ENCODE measurements at regions not wholly inside any gene's neighbourhood (a gene's known extent, or its start where the extent isn't known, plus 50 kb on each side); places are given as distances from the start of the nearest gene placed in this dataset.

GRCh38 chr5:116830079-116830478 is 255.5 kb upstream of the SEMA6A start:
- TF ChIP-seq POLR2A (IDR thresholded peaks at IDR 0.05; ENCODE audit: low read depth, low read length) (no peak), CTCF (IDR thresholded peaks at IDR 0.05; ENCODE audit: extremely low read depth in 1 of 2, insufficient read depth in 1 of 2, low read depth in 1 of 2, low read length in 2 of 2) (no peak), POLR2AphosphoS5 (IDR thresholded peaks at IDR 0.05; ENCODE audit: insufficient read depth, low read depth, low read length) (no peak), EZH2 (IDR thresholded peaks at IDR 0.05; ENCODE audit: borderline replicate concordance, low read depth, low read length, severe bottlenecking) (no peak), FOS (IDR thresholded peaks at IDR 0.05; ENCODE audit: borderline replicate concordance, insufficient read depth, low read length) (no peak), MYC (IDR thresholded peaks at IDR 0.05; ENCODE audit: low read depth, low read length) (no peak), JUN (IDR thresholded peaks at IDR 0.05; ENCODE audit: borderline replicate concordance, insufficient read depth, insufficient read length, low read depth) (no peak), GATA2 (IDR thresholded peaks at IDR 0.05; ENCODE audit: insufficient read depth, insufficient read length, low read depth, low read length) (no peak)
- TF ChIP-seq, protein P1, sequence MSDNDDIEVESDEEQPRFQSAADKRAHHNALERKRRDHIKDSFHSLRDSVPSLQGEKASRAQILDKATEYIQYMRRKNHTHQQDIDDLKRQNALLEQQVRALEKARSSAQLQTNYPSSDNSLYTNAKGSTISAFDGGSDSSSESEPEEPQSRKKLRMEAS (IDR thresholded peaks at IDR 0.05; ENCODE audit: insufficient read depth, insufficient read length) = no peak
- Histone ChIP-seq H3K4me2 (ENCODE audit: insufficient read depth, low read length) (no peak overlapping the region), H3K36me3 (ENCODE audit: control insufficient read depth in 2 of 2, extremely low read depth in 1 of 2, insufficient read depth in 2 of 2, low read length in 2 of 2) (no peaks in the 10 kb centered on the region), H3K9me1 (replicated peaks; ENCODE audit: control insufficient read depth, extremely low read depth, insufficient read depth, low read length) (no peaks in the 10 kb centered on the region), H3K79me2 (ENCODE audit: control insufficient read depth, insufficient read depth, low read length) (no peaks in the 10 kb centered on the region), H3K9me3 (replicated peaks; ENCODE audit: control insufficient read depth, insufficient read depth, low read length) (no peaks in the 10 kb centered on the region), H2AFZ (ENCODE audit: low read depth, low read length) (no peak overlapping the region), H3K27ac (ENCODE audit: insufficient read depth, low read depth, low read length) (no peak overlapping the region), H4K20me1 (replicated peaks; ENCODE audit: control insufficient read depth, extremely low read depth, insufficient read depth, low read length) (no peaks in the 10 kb centered on the region), H3K27me3 (ENCODE audit: control insufficient read depth in 2 of 2, insufficient read depth in 2 of 2, low read length in 2 of 2) (no peaks in the 10 kb centered on the region), H3K9ac (replicated peaks; ENCODE audit: extremely low read depth, insufficient read depth, low read length) (no peak overlapping the region), H3K4me3 (replicated peaks in 1 of 3; ENCODE audit: insufficient read depth in 1 of 3, low read depth in 1 of 3, low read length in 3 of 3) (no peak overlapping the region), H3K4me1 (ENCODE audit: control insufficient read depth, extremely low read depth, insufficient read depth, low read length) (no peaks in the 10 kb centered on the region)
- CTCF ChIA-PET = no interaction called here
- BruUV-seq (replicated peaks) = no TSS peak
- POLR2A ChIA-PET = no interaction called here
- FAIRE-seq (no peak), DNase-seq (ENCODE audit: low read depth, low spot score) (no peak)
- dilution Hi-C loops (cut with MboI; ENCODE audit: extremely low pct_ligation_motif_present, low sequenced_read_pairs) (no loop called here), intact Hi-C loops (cut with micrococcal nuclease) (no loop called here)
